B cell (primary cell): ENCODE measurements at regions not wholly inside any gene's neighbourhood (a gene's known extent, or its start where the extent isn't known, plus 50 kb on each side); places are given as distances from the start of the nearest gene placed in this dataset.

ENCODE experiments used
- ATAC-seq: fragments of 200-7000 bp; cut with Tn5 transposase; one replicate; pipeline ENCODE4 v1.10.0; 2021; ENCODE audit warnings: low read depth, mild to moderate bottlenecking, moderate number of reproducible peaks, moderate library complexity
- CTCF ChIA-PET: fragments of 350-600 bp; sonication (Branson Sonifier 250); formaldehyde crosslinking; loops from one replicate; lab custom pipeline; 2021; ENCODE audit warnings: antibody characterized with exemption, inconsistent platforms; lab: Charles Lee
- POLR2A ChIA-PET: fragments of 350-600 bp; sonication (Branson Sonifier 250); formaldehyde crosslinking; loops from one replicate; lab custom pipeline; 2021; ENCODE audit warnings: antibody characterized with exemption; lab: Charles Lee
- DNase-seq: peaks from one replicate; pipeline ENCODE4 v3.0.0; 2013
- H2AFZ ChIP-seq: 2 replicates; pipeline ENCODE4 v1.6.1; 2012; ENCODE audit warnings: mild to moderate bottlenecking, low read depth, low read length; ENCODE audit not compliant: insufficient read depth, poor library complexity, severe bottlenecking
- H3K27ac ChIP-seq, 2 donors: 1 replicate in 1 of 2; 2 replicates in 1 of 2; pipeline ENCODE4 v1.5.1; 2012 to 2013; ENCODE audit warnings: low read length in 2 of 2, mild to moderate bottlenecking in 2 of 2, moderate library complexity in 1 of 2
- H3K27me3 ChIP-seq, 4 experiments: fragments of 200-600 bp in 1 of 4; sonication (generic) in 1 of 4; replicated peaks in 1 of 4; 1 replicate in 2 of 4; 2 replicates in 2 of 4; pipeline versions ENCODE4 v1.6.1 to v1.7.0; 2013 to 2016; ENCODE audit warnings: low read length in 3 of 4, mild to moderate bottlenecking in 2 of 4, mixed read lengths in 1 of 4, moderate library complexity in 1 of 4; ENCODE audit not compliant: insufficient read depth in 4 of 4, control insufficient read depth in 3 of 4; ENCODE audit errors: control extremely low read depth in 1 of 4
- H3K36me3 ChIP-seq, 2 experiments: replicated peaks in 1 of 2; 1 replicate in 1 of 2; 2 replicates in 1 of 2; pipeline versions ENCODE4 v1.6.1 to v1.7.1; 2013; ENCODE audit warnings: low read length in 1 of 2; ENCODE audit not compliant: insufficient read depth in 2 of 2, control insufficient read depth in 1 of 2; ENCODE audit errors: control extremely low read depth in 1 of 2, extremely low read depth in 1 of 2
- H3K4me1 ChIP-seq, 2 donors: fragments of 200-600 bp in 1 of 2; sonication (generic) in 1 of 2; 1 replicate in 1 of 2; 2 replicates in 1 of 2; pipeline versions ENCODE4 v1.5.1 to v1.6.1; 2013 to 2017; ENCODE audit warnings: low read length in 2 of 2; ENCODE audit not compliant: control insufficient read depth in 2 of 2, insufficient read depth in 2 of 2
- H3K4me2 ChIP-seq: replicated peaks from 2 replicates; pipeline ENCODE3; 2012; ENCODE audit warnings: mild to moderate bottlenecking, low read depth, low read length; ENCODE audit not compliant: poor library complexity, severe bottlenecking
- H3K4me3 ChIP-seq, 5 experiments: fragments of 200-600 bp in 1 of 5; sonication (generic) in 1 of 5; 1 replicate in 3 of 5; 2 replicates in 2 of 5; pipeline versions ENCODE4 v1.5.1 to v1.7.0; 2011 to 2016; ENCODE audit warnings: low read length in 4 of 5, mild to moderate bottlenecking in 4 of 5, low read depth in 2 of 5, control low read depth in 1 of 5, moderate library complexity in 1 of 5; ENCODE audit not compliant: insufficient read depth in 1 of 5; ENCODE audit errors: control extremely low read depth in 1 of 5, extremely low read depth in 1 of 5
- H3K79me2 ChIP-seq: fragments of 200-600 bp; sonication (generic); one replicate; pipeline ENCODE4 v1.6.0; 2016; ENCODE audit warnings: low read length; ENCODE audit not compliant: control insufficient read depth, insufficient read depth
- H3K9ac ChIP-seq: fragments of 200-600 bp; sonication (generic); 2 replicates; pipeline ENCODE4 v1.6.1; 2017; ENCODE audit warnings: mild to moderate bottlenecking, low read length, moderate library complexity
- H3K9me3 ChIP-seq, 3 donors: one replicate each; pipeline versions ENCODE4 v1.6.1 to v1.7.1; 2013; ENCODE audit warnings: low read length in 2 of 3; ENCODE audit not compliant: control insufficient read depth in 2 of 3, insufficient read depth in 1 of 3; ENCODE audit errors: control extremely low read depth in 1 of 3
- H4K20me1 ChIP-seq: 2 replicates; pipeline ENCODE4 v1.6.0; 2012; ENCODE audit warnings: mild to moderate bottlenecking, low read length; ENCODE audit not compliant: insufficient read depth, control insufficient read depth, poor library complexity, severe bottlenecking
- H3K27ac Mint-ChIP-seq: one replicate; pipeline ENCODE4 v1.8.0; 2021; ENCODE audit warnings: mixed read lengths
- H3K27me3 Mint-ChIP-seq: one replicate; pipeline ENCODE4 v1.8.0; 2021; ENCODE audit warnings: mixed read lengths
- H3K4me1 Mint-ChIP-seq: one replicate; pipeline ENCODE4 v1.8.0; 2021; ENCODE audit warnings: mixed read lengths
- H3K4me3 Mint-ChIP-seq: one replicate; pipeline ENCODE4 v1.8.0; 2021; ENCODE audit warnings: mixed read lengths
- H3K9me3 Mint-ChIP-seq: one replicate; pipeline ENCODE4 v1.8.0; 2022; ENCODE audit warnings: mixed read lengths; ENCODE audit not compliant: insufficient read depth
- EZH2 ChIP-seq: IDR thresholded peaks from 2 replicates; pipeline ENCODE4 v1.6.1; 2012; ENCODE audit warnings: borderline replicate concordance, low read depth, mild to moderate bottlenecking, moderate library complexity, low read length; ENCODE audit not compliant: insufficient read depth, poor library complexity, severe bottlenecking
- WGBS: methylation state at CpG from one replicate; pipeline ENCODE4 v1.1.5; 2013; ENCODE audit warnings: missing lambda C conversion rate; ENCODE audit not compliant: insufficient coverage; 5-methylcytosine and 5-hydroxymethylcytosine counted together
- intact Hi-C: fragments of 100-400 bp; cut with micrococcal nuclease; formaldehyde crosslinking; loops from one replicate; pipeline ENCODE4 v1.10.0; 2022
- TF ChIP-seq, protein P1 (sequence below): fragments of 200-600 bp; IDR thresholded peaks from one replicate; pipeline ENCODE4 v1.8.0; 2022; ENCODE audit warnings: antibody characterized with exemption, mild to moderate bottlenecking

DNA sequence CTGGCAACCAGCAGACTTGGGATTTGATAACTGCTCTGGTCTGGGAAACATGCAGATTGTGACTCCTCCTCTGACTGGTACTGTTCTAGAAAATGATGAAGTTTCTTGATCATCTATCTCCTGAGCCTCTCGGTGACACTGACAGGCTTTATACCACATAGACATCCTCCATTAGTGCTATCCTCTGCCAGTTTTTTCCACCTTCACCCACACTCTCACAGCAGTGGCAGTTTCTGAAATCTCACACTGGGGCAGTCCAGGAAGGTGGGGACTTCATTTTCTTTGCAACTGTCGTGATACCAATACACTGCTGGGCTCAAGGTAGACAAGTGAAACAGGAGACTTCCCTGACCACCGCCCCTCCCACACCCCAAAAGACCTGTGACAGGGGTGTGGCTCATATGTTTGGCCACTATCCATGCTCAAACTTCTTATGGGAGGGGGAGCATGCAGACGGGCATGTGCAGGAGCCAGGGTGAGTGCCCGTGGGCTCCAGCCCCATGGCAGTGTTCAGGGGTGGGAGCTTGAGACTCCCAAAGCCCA, 66.3 kb upstream of the RMDN2 start:
- no peak overlapping the region for H3K27ac Mint-ChIP-seq
- TF ChIP-seq, protein P1, sequence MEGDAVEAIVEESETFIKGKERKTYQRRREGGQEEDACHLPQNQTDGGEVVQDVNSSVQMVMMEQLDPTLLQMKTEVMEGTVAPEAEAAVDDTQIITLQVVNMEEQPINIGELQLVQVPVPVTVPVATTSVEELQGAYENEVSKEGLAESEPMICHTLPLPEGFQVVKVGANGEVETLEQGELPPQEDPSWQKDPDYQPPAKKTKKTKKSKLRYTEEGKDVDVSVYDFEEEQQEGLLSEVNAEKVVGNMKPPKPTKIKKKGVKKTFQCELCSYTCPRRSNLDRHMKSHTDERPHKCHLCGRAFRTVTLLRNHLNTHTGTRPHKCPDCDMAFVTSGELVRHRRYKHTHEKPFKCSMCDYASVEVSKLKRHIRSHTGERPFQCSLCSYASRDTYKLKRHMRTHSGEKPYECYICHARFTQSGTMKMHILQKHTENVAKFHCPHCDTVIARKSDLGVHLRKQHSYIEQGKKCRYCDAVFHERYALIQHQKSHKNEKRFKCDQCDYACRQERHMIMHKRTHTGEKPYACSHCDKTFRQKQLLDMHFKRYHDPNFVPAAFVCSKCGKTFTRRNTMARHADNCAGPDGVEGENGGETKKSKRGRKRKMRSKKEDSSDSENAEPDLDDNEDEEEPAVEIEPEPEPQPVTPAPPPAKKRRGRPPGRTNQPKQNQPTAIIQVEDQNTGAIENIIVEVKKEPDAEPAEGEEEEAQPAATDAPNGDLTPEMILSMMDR, result no peak
- TF ChIP-seq EZH2, result no peak
- H3K79me2 ChIP-seq, result no peaks in the 10 kb centered on the region
- ATAC-seq (no peak), DNase-seq (no peak)
- H4K20me1 ChIP-seq, result no peaks in the 10 kb centered on the region
- intact Hi-C loops, result no loop called here
- peaks cover 14 to 21% of the 10 kb centered on the region in 2 donors for H3K4me1 ChIP-seq
- H3K4me1 Mint-ChIP-seq, result peaks cover 13% of the 10 kb centered on the region
- no peak overlapping the region for H3K4me3 ChIP-seq
- H3K4me2 ChIP-seq, result no peak overlapping the region
- no peak overlapping the region for H2AFZ ChIP-seq
- no peak overlapping the region for H3K9ac ChIP-seq
- no peak overlapping the region for H3K27ac ChIP-seq
- CTCF ChIA-PET, result interaction anchor here (0.8 kb wide), 1 partner anchor 445 kb away, joined by 3 read pairs; no protein-coding TSS in a partner anchor
- H3K9me3 Mint-ChIP-seq, result no peaks in the 10 kb centered on the region
- H3K27me3 ChIP-seq, result peaks cover 0 to 13% (median 2%) of the 10 kb centered on the region in 4 experiments
- H3K4me3 Mint-ChIP-seq, result no peak overlapping the region
- 67% methylated on average over 4 of the region's 5 CpGs for WGBS
- peaks cover 0 to 16% (median 0%) of the 10 kb centered on the region in 3 donors for H3K9me3 ChIP-seq
- POLR2A ChIA-PET, result no interaction called here
- H3K27me3 Mint-ChIP-seq, result peaks cover 27% of the 10 kb centered on the region
- H3K36me3 ChIP-seq, result no peaks in the 10 kb centered on the region

DNA sequence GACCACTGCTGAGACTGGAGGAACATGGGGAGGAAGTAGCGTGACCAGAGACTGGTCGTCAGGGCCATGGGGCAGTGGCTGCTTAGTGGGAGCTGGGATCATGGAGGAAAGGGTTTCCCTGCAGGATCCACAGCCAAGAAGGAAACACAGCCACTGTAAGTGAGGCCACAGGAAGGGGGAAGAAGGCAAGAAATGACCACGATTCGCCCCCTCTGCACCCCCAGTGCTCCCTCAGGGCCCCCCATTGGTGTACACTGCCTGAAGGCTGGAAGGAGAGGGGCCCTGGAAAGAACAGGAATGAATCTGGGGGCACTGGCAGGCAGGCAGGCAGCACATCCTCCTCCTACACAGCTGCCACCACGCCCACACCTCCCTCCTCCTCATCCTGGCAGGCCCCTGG, 62.5 kb upstream of the RMDN2 start:
- Mint-ChIP-seq H3K27ac (no peak overlapping the region), H3K4me3 (no peak overlapping the region), H3K27me3 (peaks cover 48% of the 10 kb centered on the region), H3K9me3 (no peaks in the 10 kb centered on the region), H3K4me1 (no peaks in the 10 kb centered on the region)
- Histone ChIP-seq H4K20me1 (no peaks in the 10 kb centered on the region), H3K4me3 (no peak overlapping the region), H3K79me2 (no peaks in the 10 kb centered on the region), H3K27ac (no peak overlapping the region), H3K9ac (no peak overlapping the region), H3K4me1 (no peaks in the 10 kb centered on the region), H3K27me3 (peaks cover 0 to 32% (median 3%) of the 10 kb centered on the region in 4 experiments), H3K36me3 (no peaks in the 10 kb centered on the region), H3K4me2 (no peak overlapping the region), H2AFZ (no peak overlapping the region), H3K9me3 (peaks cover 0 to 16% (median 0%) of the 10 kb centered on the region in 3 donors)
- DNase-seq (no peak), ATAC-seq (no peak)
- intact Hi-C loops, result no loop called here
- ChIA-PET CTCF (interaction anchor here (1.1 to 1.8 kb wide), 2 partner anchors 15 to 30 kb away, joined by 3 to 6 read pairs; no protein-coding TSS in a partner anchor), POLR2A (no interaction called here)
- TF ChIP-seq, protein P1, result no peak
- TF ChIP-seq EZH2, result no peak
- WGBS, result 45% methylated on average over 1 of the region's 5 CpGs
